OCI-LY7 (cell line): ENCODE measurements at regions not wholly inside any gene's neighbourhood (a gene's known extent, or its start where the extent isn't known, plus 50 kb on each side); places are given as distances from the start of the nearest gene placed in this dataset.

Experiments used
- BruUV-seq: library from RNA; stranded (reverse); fragments of 400-500 nt; replicated peaks from 2 replicates; lab custom pipeline; 2021; lab: Mats Ljungman, UMichigan
- CTCF ChIA-PET: fragments of 300-600 bp; sonication (Branson Sonifier 250); formaldehyde crosslinking; loops from one replicate; lab custom pipeline; 2022; ENCODE audit warnings: antibody characterized with exemption; ENCODE audit not compliant: unreplicated experiment; lab: Charles Lee
- POLR2A ChIA-PET: fragments of 300-600 bp; sonication (Branson Sonifier 250); formaldehyde crosslinking; loops from one replicate; lab custom pipeline; 2022; ENCODE audit warnings: antibody characterized with exemption; lab: Charles Lee
- DNase-seq: peaks from one replicate; pipeline ENCODE4 v3.0.0-alpha.2; 2015; ENCODE audit warnings: low spot score
- H2AFZ ChIP-seq: fragments of 200-600 bp; sonication (generic), shearing (Covaris generic); 2 replicates; pipeline ENCODE4 v1.6.1; 2014; ENCODE audit warnings: mild to moderate bottlenecking, antibody characterized with exemption, low read length, moderate library complexity
- H3K27ac ChIP-seq: fragments of 200-600 bp; sonication (generic); 2 replicates; pipeline ENCODE4 v1.5.1; 2014; ENCODE audit warnings: mixed run types, low read depth, mild to moderate bottlenecking, moderate library complexity, low read length, inconsistent platforms; ENCODE audit not compliant: poor library complexity, severe bottlenecking
- H3K36me3 ChIP-seq: fragments of 200-600 bp; sonication (generic); 2 replicates; pipeline ENCODE4 v1.6.1; 2014; ENCODE audit warnings: mild to moderate bottlenecking, antibody characterized with exemption, low read length, moderate library complexity, mixed read lengths; ENCODE audit not compliant: insufficient read depth
- H3K4me1 ChIP-seq: fragments of 200-600 bp; sonication (generic); 2 replicates; pipeline ENCODE4 v1.5.1; 2014; ENCODE audit warnings: mild to moderate bottlenecking, low read length; ENCODE audit not compliant: insufficient read depth, poor library complexity, severe bottlenecking
- H3K4me2 ChIP-seq: fragments of 200-600 bp; sonication (generic); 2 replicates; pipeline ENCODE4 v1.6.1; 2014; ENCODE audit warnings: mild to moderate bottlenecking, low read length
- H3K4me3 ChIP-seq: fragments of 200-600 bp; sonication (generic); 2 replicates; pipeline ENCODE4 v1.5.1; 2014; ENCODE audit warnings: mild to moderate bottlenecking, low read depth, low read length; ENCODE audit not compliant: poor library complexity, severe bottlenecking
- H3K79me2 ChIP-seq: fragments of 200-600 bp; sonication (generic); 2 replicates; pipeline ENCODE4 v1.6.1; 2016; ENCODE audit warnings: low read depth, mild to moderate bottlenecking, low read length, moderate library complexity, mixed read lengths; ENCODE audit not compliant: insufficient read depth
- H3K9me2 ChIP-seq: fragments of 200-600 bp; sonication (generic); 2 replicates; pipeline ENCODE4 v1.6.1; 2016; ENCODE audit warnings: mild to moderate bottlenecking, low read length, mixed read lengths; ENCODE audit not compliant: insufficient read depth
- H3K9me3 ChIP-seq: fragments of 200-600 bp; sonication (generic); 2 replicates; pipeline ENCODE4 v1.6.1; 2014; ENCODE audit warnings: mild to moderate bottlenecking, mixed run types, low read length, mixed read lengths
- H4K20me1 ChIP-seq: fragments of 200-600 bp; sonication (generic); 2 replicates; pipeline ENCODE4 v1.6.1; 2014; ENCODE audit warnings: mild to moderate bottlenecking, antibody characterized with exemption, low read length, moderate library complexity, mixed read lengths; ENCODE audit not compliant: insufficient read depth
- EZH2phosphoT487 ChIP-seq: fragments of 200-600 bp; sonication (generic); IDR thresholded peaks from 2 replicates; pipeline ENCODE4 v1.6.1; 2018; ENCODE audit warnings: low read depth, borderline replicate concordance, mild to moderate bottlenecking, mixed run types, antibody characterized with exemption, low read length, moderate library complexity, mixed read lengths
- intact Hi-C: fragments of 100-400 bp; cut with micrococcal nuclease; formaldehyde crosslinking; loops from one replicate; pipeline ENCODE4 v1.10.0; 2022; ENCODE audit not compliant: unreplicated experiment
- TF ChIP-seq, protein P1 (sequence below): fragments of 200-600 bp; sonication (generic); conservative IDR thresholded peaks from 2 replicates; pipeline ENCODE4 v1.5.1; 2014; ENCODE audit warnings: mild to moderate bottlenecking, antibody characterized with exemption, low read length, moderate library complexity, mixed read lengths

DNA sequence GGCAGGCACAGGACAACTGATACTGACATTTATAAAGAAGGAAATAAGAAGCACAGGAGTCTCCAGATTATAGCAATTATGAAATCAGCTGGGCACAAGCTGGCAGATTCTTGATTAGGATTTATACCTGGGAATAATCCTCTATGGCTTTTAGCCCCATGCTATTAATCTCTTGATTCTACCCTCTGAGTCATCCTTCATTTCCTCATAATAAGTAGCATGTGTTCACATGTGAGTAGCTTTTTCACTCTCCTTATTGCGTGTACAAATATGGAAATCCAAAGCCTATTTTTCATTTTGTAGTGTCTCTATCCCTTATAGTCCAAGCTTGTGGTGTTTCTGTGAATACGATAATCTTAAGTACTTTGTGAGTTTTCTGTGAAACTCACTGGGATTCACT is 185.0 kb upstream of the PRLR start:
- no peaks in the 10 kb centered on the region for H3K4me1 ChIP-seq
- ChIA-PET CTCF (no interaction called here), POLR2A (no interaction called here)
- no peaks in the 10 kb centered on the region for H3K9me2 ChIP-seq
- no peaks in the 10 kb centered on the region for H4K20me1 ChIP-seq
- H3K27ac ChIP-seq, result no peak overlapping the region
- no peaks in the 10 kb centered on the region for H3K9me3 ChIP-seq
- BruUV-seq, result no TSS peak
- DNase-seq, result no peak
- no peaks in the 10 kb centered on the region for H3K79me2 ChIP-seq
- H3K4me3 ChIP-seq, result no peak overlapping the region
- H3K36me3 ChIP-seq, result no peaks in the 10 kb centered on the region
- no peak overlapping the region for H2AFZ ChIP-seq
- intact Hi-C loops, result no loop called here
- no peak for TF ChIP-seq EZH2phosphoT487
- TF ChIP-seq, protein P1, sequence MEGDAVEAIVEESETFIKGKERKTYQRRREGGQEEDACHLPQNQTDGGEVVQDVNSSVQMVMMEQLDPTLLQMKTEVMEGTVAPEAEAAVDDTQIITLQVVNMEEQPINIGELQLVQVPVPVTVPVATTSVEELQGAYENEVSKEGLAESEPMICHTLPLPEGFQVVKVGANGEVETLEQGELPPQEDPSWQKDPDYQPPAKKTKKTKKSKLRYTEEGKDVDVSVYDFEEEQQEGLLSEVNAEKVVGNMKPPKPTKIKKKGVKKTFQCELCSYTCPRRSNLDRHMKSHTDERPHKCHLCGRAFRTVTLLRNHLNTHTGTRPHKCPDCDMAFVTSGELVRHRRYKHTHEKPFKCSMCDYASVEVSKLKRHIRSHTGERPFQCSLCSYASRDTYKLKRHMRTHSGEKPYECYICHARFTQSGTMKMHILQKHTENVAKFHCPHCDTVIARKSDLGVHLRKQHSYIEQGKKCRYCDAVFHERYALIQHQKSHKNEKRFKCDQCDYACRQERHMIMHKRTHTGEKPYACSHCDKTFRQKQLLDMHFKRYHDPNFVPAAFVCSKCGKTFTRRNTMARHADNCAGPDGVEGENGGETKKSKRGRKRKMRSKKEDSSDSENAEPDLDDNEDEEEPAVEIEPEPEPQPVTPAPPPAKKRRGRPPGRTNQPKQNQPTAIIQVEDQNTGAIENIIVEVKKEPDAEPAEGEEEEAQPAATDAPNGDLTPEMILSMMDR, result no peak
- H3K4me2 ChIP-seq, result no peak overlapping the region

DNA sequence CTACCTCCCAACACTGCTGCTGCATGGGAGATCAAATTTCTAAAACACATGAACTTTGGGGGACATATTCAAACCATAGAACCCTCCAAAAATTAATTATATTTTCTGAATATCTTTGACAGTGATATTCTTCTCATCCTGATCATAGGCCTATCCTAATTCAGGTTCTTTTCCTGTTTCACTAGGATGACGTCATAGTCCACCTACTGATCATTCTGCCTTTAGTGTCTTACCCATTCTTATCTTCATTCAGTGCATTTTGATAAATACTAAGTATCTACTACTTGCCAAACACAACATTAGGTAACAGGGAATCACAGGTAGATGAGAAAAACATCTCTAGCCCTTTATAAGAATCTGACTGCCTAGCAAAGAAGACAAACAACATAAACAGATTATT is 179.1 kb upstream of the PRLR start:
- TF ChIP-seq, protein P1, result no peak
- no peak for TF ChIP-seq EZH2phosphoT487
- no TSS peak for BruUV-seq
- ChIA-PET POLR2A (no interaction called here), CTCF (no interaction called here)
- no peaks in the 10 kb centered on the region for H3K9me2 ChIP-seq
- H4K20me1 ChIP-seq, result no peaks in the 10 kb centered on the region
- H3K4me1 ChIP-seq, result no peaks in the 10 kb centered on the region
- no peak overlapping the region for H3K4me2 ChIP-seq
- H3K36me3 ChIP-seq, result no peaks in the 10 kb centered on the region
- no peaks in the 10 kb centered on the region for H3K79me2 ChIP-seq
- DNase-seq, result no peak
- no peak overlapping the region for H3K27ac ChIP-seq
- H3K9me3 ChIP-seq, result no peaks in the 10 kb centered on the region
- no peak overlapping the region for H3K4me3 ChIP-seq
- intact Hi-C loops, result no loop called here
- no peak overlapping the region for H2AFZ ChIP-seq

DNA sequence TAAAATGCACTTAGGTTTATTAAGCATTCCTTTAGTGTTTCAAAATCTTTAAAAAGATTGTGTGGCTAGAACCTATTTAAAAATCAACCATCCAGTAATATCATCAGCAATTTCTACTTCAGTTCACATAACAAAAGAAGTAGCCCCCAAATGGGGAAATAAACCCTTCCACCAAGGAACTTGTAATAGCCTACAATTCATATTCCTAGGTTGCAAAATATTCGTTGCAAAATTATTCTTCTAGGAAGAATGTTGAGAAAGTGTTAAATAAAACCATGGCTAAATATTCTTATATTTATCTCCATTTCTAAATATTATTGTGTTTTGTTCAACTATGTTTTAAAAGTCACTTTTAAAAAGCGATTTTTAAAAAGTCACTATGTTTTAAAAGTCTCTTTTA is 177.9 kb upstream of the PRLR start:
- BruUV-seq, result no TSS peak
- Histone ChIP-seq H3K79me2 (no peaks in the 10 kb centered on the region), H3K4me3 (no peak overlapping the region), H3K36me3 (no peaks in the 10 kb centered on the region), H3K9me3 (no peaks in the 10 kb centered on the region), H2AFZ (no peak overlapping the region), H3K4me2 (no peak overlapping the region), H3K27ac (no peak overlapping the region), H4K20me1 (no peaks in the 10 kb centered on the region), H3K4me1 (no peaks in the 10 kb centered on the region), H3K9me2 (no peaks in the 10 kb centered on the region)
- DNase-seq, result no peak
- ChIA-PET POLR2A (no interaction called here), CTCF (no interaction called here)
- intact Hi-C loops, result no loop called here
- TF ChIP-seq, protein P1, result no peak
- TF ChIP-seq EZH2phosphoT487, result no peak
